ENCODE measurements at regions not wholly inside any gene's neighbourhood (a gene's known extent, or its start where the extent isn't known, plus 50 kb on each side); places are given as distances from the start of the nearest gene placed in this dataset.

DNA sequence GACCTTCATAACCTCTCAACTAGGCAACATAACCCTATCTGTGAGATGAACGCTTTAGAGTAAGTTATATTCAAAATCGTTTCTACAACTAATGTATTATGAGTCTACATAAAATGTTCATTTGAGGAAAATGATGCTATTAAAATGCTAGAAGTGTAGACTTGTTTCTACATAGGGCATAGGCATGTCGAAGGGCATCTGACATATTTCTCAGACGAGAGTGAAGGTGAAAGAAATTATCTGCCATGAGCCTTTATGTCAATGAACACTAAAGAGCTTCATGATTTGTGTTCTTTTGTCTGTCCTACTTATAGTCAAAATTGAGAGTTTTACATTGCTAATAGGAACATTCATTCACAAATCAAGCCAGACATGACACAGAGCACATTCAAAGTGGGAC is 811.8 kb downstream of the RAB28 start:
- H3K27ac ChIP-seq, result no peak overlapping the region
- H3K36me3 ChIP-seq, result no peaks in the 10 kb centered on the region
- ATAC-seq (no peak), DNase-seq (no peak)
- TF ChIP-seq POLR2A (IDR thresholded peaks at IDR 0.05), result no peak
- TF ChIP-seq, protein P1, sequence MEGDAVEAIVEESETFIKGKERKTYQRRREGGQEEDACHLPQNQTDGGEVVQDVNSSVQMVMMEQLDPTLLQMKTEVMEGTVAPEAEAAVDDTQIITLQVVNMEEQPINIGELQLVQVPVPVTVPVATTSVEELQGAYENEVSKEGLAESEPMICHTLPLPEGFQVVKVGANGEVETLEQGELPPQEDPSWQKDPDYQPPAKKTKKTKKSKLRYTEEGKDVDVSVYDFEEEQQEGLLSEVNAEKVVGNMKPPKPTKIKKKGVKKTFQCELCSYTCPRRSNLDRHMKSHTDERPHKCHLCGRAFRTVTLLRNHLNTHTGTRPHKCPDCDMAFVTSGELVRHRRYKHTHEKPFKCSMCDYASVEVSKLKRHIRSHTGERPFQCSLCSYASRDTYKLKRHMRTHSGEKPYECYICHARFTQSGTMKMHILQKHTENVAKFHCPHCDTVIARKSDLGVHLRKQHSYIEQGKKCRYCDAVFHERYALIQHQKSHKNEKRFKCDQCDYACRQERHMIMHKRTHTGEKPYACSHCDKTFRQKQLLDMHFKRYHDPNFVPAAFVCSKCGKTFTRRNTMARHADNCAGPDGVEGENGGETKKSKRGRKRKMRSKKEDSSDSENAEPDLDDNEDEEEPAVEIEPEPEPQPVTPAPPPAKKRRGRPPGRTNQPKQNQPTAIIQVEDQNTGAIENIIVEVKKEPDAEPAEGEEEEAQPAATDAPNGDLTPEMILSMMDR (IDR thresholded peaks at IDR 0.05 in 4 of 5, conservative IDR thresholded peaks at IDR 0.05 in 1 of 5), result no peak
- no peaks in the 10 kb centered on the region for H3K9me3 ChIP-seq
- no peak overlapping the region for H3K4me3 ChIP-seq
- in situ Hi-C loops (cut with MboI; ENCODE audit: low sequenced_read_pairs in 4 of 4), result no loop called here
- no peaks in the 10 kb centered on the region for H3K27me3 ChIP-seq
- no peaks in the 10 kb centered on the region for H3K4me1 ChIP-seq
- intact Hi-C loops (cut with DNase I; ENCODE audit: low total_unique reads), result no loop called here

DNA sequence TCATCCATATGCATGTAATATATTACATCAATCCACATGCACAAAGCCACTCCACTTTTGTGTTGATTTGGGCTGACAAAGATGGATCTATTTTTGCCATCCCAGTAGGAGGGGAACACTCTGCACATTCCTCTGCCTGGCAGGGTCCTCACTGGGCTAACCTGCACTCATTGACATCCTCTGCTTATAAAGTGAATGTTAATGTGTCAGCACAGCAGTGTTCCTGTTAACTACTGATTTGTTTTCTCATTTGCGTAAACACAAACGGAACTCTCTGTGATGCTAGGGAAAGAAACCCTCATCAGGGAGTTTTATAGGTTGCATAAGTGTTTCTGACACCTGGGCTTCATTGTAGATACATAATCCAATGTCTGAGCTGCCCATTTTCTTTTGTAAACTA is 826.0 kb downstream of the RAB28 start:
- in situ Hi-C loops (cut with MboI; ENCODE audit: low sequenced_read_pairs in 4 of 4), result no loop called here

DNA sequence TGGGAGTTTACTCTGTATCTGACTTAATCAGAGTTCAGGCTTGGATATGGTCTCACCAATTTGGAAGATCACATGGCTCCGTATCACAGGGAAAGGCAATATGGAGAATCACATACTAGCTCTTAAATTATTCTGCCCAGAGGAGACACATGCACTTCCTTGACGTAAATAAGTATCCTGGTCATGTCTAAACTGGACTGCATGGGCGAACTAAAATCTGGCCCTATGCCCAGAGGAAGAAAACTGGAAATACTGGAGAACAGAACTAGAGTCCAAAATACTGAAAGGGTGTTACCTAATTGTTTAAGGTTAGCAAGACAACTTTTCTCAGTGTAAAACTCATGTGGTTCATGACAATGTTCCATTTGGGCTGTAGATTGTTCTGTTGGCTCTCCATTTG is 832.3 kb downstream of the RAB28 start:
- in situ Hi-C loops (cut with MboI; ENCODE audit: low sequenced_read_pairs in 4 of 4) (no loop called here), intact Hi-C loops (cut with DNase I; ENCODE audit: low total_unique reads) (no loop called here)
- Histone ChIP-seq H3K27me3 (no peaks in the 10 kb centered on the region), H3K4me1 (no peaks in the 10 kb centered on the region), H3K27ac (no peak overlapping the region), H3K36me3 (no peaks in the 10 kb centered on the region), H3K9me3 (no peaks in the 10 kb centered on the region), H3K4me3 (no peak overlapping the region)
- no peak for TF ChIP-seq POLR2A (IDR thresholded peaks at IDR 0.05)
- TF ChIP-seq, protein P1 (IDR thresholded peaks at IDR 0.05 in 4 of 5, conservative IDR thresholded peaks at IDR 0.05 in 1 of 5), result no peak
- DNase-seq (no peak), ATAC-seq (no peak)

More for the DNA sequence above, 826.0 kb downstream of the RAB28 start:
- intact Hi-C loops (cut with DNase I; ENCODE audit: low total_unique reads), result no loop called here
- H3K9me3 ChIP-seq, result no peaks in the 10 kb centered on the region
- no peak for TF ChIP-seq POLR2A (IDR thresholded peaks at IDR 0.05)
- TF ChIP-seq, protein P1 (IDR thresholded peaks at IDR 0.05 in 4 of 5, conservative IDR thresholded peaks at IDR 0.05 in 1 of 5), result no peak
- no peak overlapping the region for H3K27ac ChIP-seq
- no peaks in the 10 kb centered on the region for H3K36me3 ChIP-seq
- no peaks in the 10 kb centered on the region for H3K4me1 ChIP-seq
- ATAC-seq, result no peak
- DNase-seq, result no peak
- no peaks in the 10 kb centered on the region for H3K27me3 ChIP-seq
- no peak overlapping the region for H3K4me3 ChIP-seq

DNA sequence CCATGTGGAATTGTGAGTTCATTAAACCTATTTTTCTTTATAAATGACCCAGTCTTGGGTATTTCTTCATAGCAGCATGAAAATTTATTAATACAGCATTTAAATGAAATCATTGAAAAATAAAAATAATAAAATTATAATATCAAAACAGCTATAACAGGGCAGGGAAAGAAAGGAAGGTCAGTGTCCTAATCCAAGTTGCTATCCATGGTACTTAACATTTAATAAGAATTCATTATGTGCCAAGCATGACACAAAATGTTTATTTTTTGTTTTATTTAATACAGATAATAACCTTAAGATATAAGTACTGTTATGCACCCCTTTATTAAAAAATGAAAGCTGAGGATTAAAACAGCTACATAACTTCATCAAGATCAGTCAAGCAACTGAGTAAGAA is 838.4 kb downstream of the RAB28 start:
- DNase-seq (no peak), ATAC-seq (no peak)
- no peak overlapping the region for H3K27ac ChIP-seq
- no peak overlapping the region for H3K4me3 ChIP-seq
- no peak for TF ChIP-seq POLR2A (IDR thresholded peaks at IDR 0.05)
- TF ChIP-seq, protein P1 (IDR thresholded peaks at IDR 0.05 in 4 of 5, conservative IDR thresholded peaks at IDR 0.05 in 1 of 5), result no peak
- H3K36me3 ChIP-seq, result no peaks in the 10 kb centered on the region
- H3K4me1 ChIP-seq, result no peaks in the 10 kb centered on the region
- intact Hi-C loops (cut with DNase I; ENCODE audit: low total_unique reads) (no loop called here), in situ Hi-C loops (cut with MboI; ENCODE audit: low sequenced_read_pairs in 4 of 4) (loop anchor here in 1 of 4 donors (25.0 kb wide), 1 partner anchor 883 kb away; no protein-coding TSS in a partner anchor)
- H3K27me3 ChIP-seq, result no peaks in the 10 kb centered on the region
- H3K9me3 ChIP-seq, result no peaks in the 10 kb centered on the region

DNA sequence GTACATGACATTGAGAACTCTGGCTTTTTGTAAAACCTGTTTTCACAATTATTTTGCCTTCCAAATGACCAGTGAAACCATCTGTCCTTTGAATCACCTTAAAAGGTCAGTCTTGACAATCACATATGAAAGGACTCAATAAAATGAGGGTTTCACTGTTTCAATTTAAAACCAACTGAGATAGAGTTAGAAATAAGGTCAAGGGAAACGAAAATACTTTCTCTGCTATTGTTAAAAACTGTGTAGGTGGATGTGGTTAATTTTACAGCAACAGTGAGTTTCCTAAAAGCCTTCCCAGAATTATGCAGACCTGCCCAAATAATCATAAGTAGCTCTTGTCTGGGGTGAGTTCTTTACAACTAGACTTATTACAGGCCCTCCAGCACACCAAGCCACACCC is 839.9 kb downstream of the RAB28 start:
- H3K4me1 ChIP-seq, result no peaks in the 10 kb centered on the region
- no peaks in the 10 kb centered on the region for H3K9me3 ChIP-seq
- no peak overlapping the region for H3K27ac ChIP-seq
- in situ Hi-C loops (cut with MboI; ENCODE audit: low sequenced_read_pairs in 4 of 4), result loop anchor here in 1 of 4 donors (25.0 kb wide), 1 partner anchor 882 kb away; no protein-coding TSS in a partner anchor
- H3K4me3 ChIP-seq, result no peak overlapping the region
- no peaks in the 10 kb centered on the region for H3K36me3 ChIP-seq
- TF ChIP-seq, protein P1 (IDR thresholded peaks at IDR 0.05 in 4 of 5, conservative IDR thresholded peaks at IDR 0.05 in 1 of 5), result no peak
- TF ChIP-seq POLR2A (IDR thresholded peaks at IDR 0.05), result no peak
- no peak for ATAC-seq
- no peaks in the 10 kb centered on the region for H3K27me3 ChIP-seq
- DNase-seq, result no peak
- intact Hi-C loops (cut with DNase I; ENCODE audit: low total_unique reads), result no loop called here
